HepG2 (cell line): ENCODE measurements at regions not wholly inside any gene's neighbourhood (a gene's known extent, or its start where the extent isn't known, plus 50 kb on each side); places are given as distances from the start of the nearest gene placed in this dataset.

ENCODE experiments used
- ATAC-seq: fragments of 200-7000 bp; cut with Tn5 transposase; 3 replicates; pipeline ENCODE4 v1.9.1; 2020; ENCODE audit warnings: mild to moderate bottlenecking, moderate library complexity
- BruUV-seq: library from RNA; stranded (reverse); fragments of 400-500 nt; replicated peaks from 2 replicates; lab custom pipeline; 2021; lab: Mats Ljungman, UMichigan
- CTCF ChIA-PET: fragments of 300-600 bp; formaldehyde crosslinking; extraction: SDS; loops from one replicate; lab custom pipeline; 2021; ENCODE audit warnings: low total read pairs, inconsistent platforms, low intra/inter-chr PET ratio; lab: Yijun Ruan, JAX
- POLR2A ChIA-PET: fragments of 350-600 bp; sonication (Branson Sonifier 250); formaldehyde crosslinking; loops from one replicate; lab custom pipeline; 2020; ENCODE audit warnings: antibody characterized with exemption, inconsistent platforms; lab: Yijun Ruan, JAX
- DNase-seq: peaks from one replicate; pipeline ENCODE4 v3.0.0-alpha.2; 2015; ENCODE audit warnings: low spot score
- FAIRE-seq: peaks from 3 replicates; lab custom pipeline; 2011; peaks lifted over from hg19 to GRCh38; lab: Jason Lieb, UNC
- H2AFZ ChIP-seq: one replicate; pipeline ENCODE4 v1.6.1; 2011; ENCODE audit warnings: low read length, inconsistent platforms
- H3K27ac ChIP-seq: fragments of 300-600 bp; 3 replicates; pipeline ENCODE4 v1.8.0; 2011; ENCODE audit warnings: mixed run types, mild to moderate bottlenecking, mixed read lengths, low read length, inconsistent platforms; ENCODE audit not compliant: insufficient read depth; ENCODE audit errors: extremely low read length
- H3K27me3 ChIP-seq, 2 experiments: fragments of 200-600 bp in 1 of 2; 2 replicates in 1 of 2; 3 replicates in 1 of 2; pipeline versions ENCODE4 v1.6.0 to v1.8.0; 2011; ENCODE audit warnings: low read length in 2 of 2, mild to moderate bottlenecking in 2 of 2, moderate library complexity in 2 of 2, inconsistent platforms in 1 of 2; ENCODE audit not compliant: insufficient read depth in 2 of 2, control insufficient read depth in 1 of 2
- H3K36me3 ChIP-seq, 2 experiments: fragments of 200-600 bp in 1 of 2; replicated peaks in 1 of 2; 2 replicates in 1 of 2; 3 replicates in 1 of 2; pipeline versions ENCODE4 v1.5.1 to v1.8.0; 2011; ENCODE audit warnings: low read length in 2 of 2, inconsistent platforms in 1 of 2; ENCODE audit not compliant: insufficient read depth in 2 of 2, control insufficient read depth in 1 of 2
- H3K4me1 ChIP-seq: 2 replicates; pipeline ENCODE4 v1.5.1; 2012; ENCODE audit warnings: low read length, inconsistent platforms; ENCODE audit not compliant: insufficient read depth
- H3K4me2 ChIP-seq: 2 replicates; pipeline ENCODE4 v1.6.0; 2011; ENCODE audit warnings: low read depth, low read length, inconsistent platforms
- H3K4me3 ChIP-seq, 3 experiments: fragments of 200-600 bp in 1 of 3; sonication (generic), shearing (Covaris generic) in 1 of 3; replicated peaks in 1 of 3; 2 replicates each; pipeline ENCODE4 v1.5.1; 2011 to 2016; ENCODE audit warnings: low read length in 3 of 3, inconsistent platforms in 2 of 3, low read depth in 2 of 3, mild to moderate bottlenecking in 2 of 3, control low read depth in 1 of 3, mixed read lengths in 1 of 3; ENCODE audit not compliant: insufficient read depth in 1 of 3
- H3K79me2 ChIP-seq: one replicate; pipeline ENCODE4 v1.6.1; 2011; ENCODE audit warnings: low read length, inconsistent platforms; ENCODE audit not compliant: insufficient read depth
- H3K9ac ChIP-seq: 2 replicates; pipeline ENCODE4 v1.6.0; 2011; ENCODE audit warnings: mild to moderate bottlenecking, low read depth, low read length, inconsistent platforms; ENCODE audit not compliant: insufficient read depth
- H3K9me3 ChIP-seq: 2 replicates; pipeline ENCODE4 v1.5.1; 2012; ENCODE audit warnings: mild to moderate bottlenecking, low read length
- H4K20me1 ChIP-seq: 2 replicates; pipeline ENCODE4 v1.6.0; 2011; ENCODE audit warnings: inconsistent platforms, mild to moderate bottlenecking, low read length, moderate library complexity; ENCODE audit not compliant: insufficient read depth
- CHCHD3 ChIP-seq: sonication (generic); formaldehyde crosslinking; IDR thresholded peaks from 2 replicates; pipeline ENCODE4 v1.8.0; 2022; ENCODE audit warnings: mild to moderate bottlenecking, missing genetic modification reagents, moderate library complexity
- MEIS1 ChIP-seq: sonication (generic); formaldehyde crosslinking; IDR thresholded peaks from 2 replicates; pipeline ENCODE4 v1.9.0; 2021; ENCODE audit warnings: mild to moderate bottlenecking, missing genetic modification reagents, moderate library complexity, borderline replicate concordance
- RBM22 ChIP-seq: fragments of 200-400 bp; formaldehyde crosslinking; optimal IDR thresholded peaks from 2 replicates; pipeline ENCODE3; 2017; ENCODE audit warnings: mild to moderate bottlenecking, low read length, moderate library complexity
- SKIL ChIP-seq: sonication (generic); formaldehyde crosslinking; IDR thresholded peaks from 2 replicates; pipeline ENCODE4 v1.8.0; 2022; ENCODE audit warnings: missing genetic modification reagents, mild to moderate bottlenecking, moderate library complexity, borderline replicate concordance
- ZNF331 ChIP-seq: sonication (generic); formaldehyde crosslinking; IDR thresholded peaks from 2 replicates; pipeline ENCODE4 v1.4.0; 2020; ENCODE audit warnings: missing genetic modification reagents
- ZNF484 ChIP-seq: sonication (generic); formaldehyde crosslinking; IDR thresholded peaks from 2 replicates; pipeline ENCODE4 v1.5.1; 2020; ENCODE audit warnings: mild to moderate bottlenecking, low read depth, missing genetic modification reagents, borderline replicate concordance
- ZNF501 ChIP-seq: sonication (generic); formaldehyde crosslinking; IDR thresholded peaks from 2 replicates; pipeline ENCODE4 v1.5.1; 2020; ENCODE audit warnings: mild to moderate bottlenecking, moderate library complexity, missing genetic modification reagents
- ZSCAN12 ChIP-seq: sonication (generic); formaldehyde crosslinking; IDR thresholded peaks from 2 replicates; pipeline ENCODE4 v1.9.0; 2021; ENCODE audit warnings: mild to moderate bottlenecking, missing genetic modification reagents
- WGBS: methylation state at CpG from one replicate; pipeline ENCODE4 v1.1.6; 2017; ENCODE audit warnings: low lambda C conversion rate; 5-methylcytosine and 5-hydroxymethylcytosine counted together
- in situ Hi-C: cut with HindIII; loops from 2 replicates; pipeline ENCODE4 v1.10.0; 2017; ENCODE audit warnings: low pct_unique_long_range_greater_than_20kb; ENCODE audit not compliant: extremely low pct_ligation_motif_present
- intact Hi-C: fragments of 100-400 bp; cut with micrococcal nuclease; formaldehyde crosslinking; loops from one replicate; pipeline ENCODE4 v1.10.0; 2022; ENCODE audit not compliant: unreplicated experiment

GRCh38 chr4:189374176-189374575 lies 566.5 kb upstream of the FRG1 start (continued):
- TF ChIP-seq ZSCAN12 (CRISPR knock-in tag): no peak

- no peak overlapping the region for H2AFZ ChIP-seq
- in situ Hi-C loops: no loop called here
- no peaks in the 10 kb centered on the region for H3K4me1 ChIP-seq
- ChIA-PET POLR2A (no interaction called here), CTCF (no interaction called here)
- ATAC-seq (no peak), DNase-seq (no peak), FAIRE-seq (no peak)
- no peak overlapping the region for H3K9ac ChIP-seq
- no peaks in the 10 kb centered on the region for H3K9me3 ChIP-seq
- H4K20me1 ChIP-seq: no peaks in the 10 kb centered on the region
- no peaks in the 10 kb centered on the region; a peak in 1 of 5 replicates for H3K27me3 ChIP-seq
- no peak overlapping the region for H3K4me2 ChIP-seq
- H3K36me3 ChIP-seq: no peaks in the 10 kb centered on the region
- H3K4me3 ChIP-seq: no peak overlapping the region
- whole genome bisulfite sequencing: 75% methylated on average over 1 of the region's 2 CpGs
- H3K27ac ChIP-seq: no peak overlapping the region
- H3K79me2 ChIP-seq: no peaks in the 10 kb centered on the region
- BruUV-seq: no TSS peak
- intact Hi-C loops: no loop called here
- no peak for TF ChIP-seq CHCHD3 (CRISPR knock-in tag)
- no peak for TF ChIP-seq ZNF501 (CRISPR knock-in tag)
- no peak for TF ChIP-seq ZNF484
- no peak for TF ChIP-seq MEIS1 (CRISPR knock-in tag)
- no peak for TF ChIP-seq RBM22
- no peak for TF ChIP-seq SKIL (CRISPR knock-in tag)
- TF ChIP-seq ZNF331: peak; percentile 94
Measured at GRCh38 chr4:189376901-189377300, 563.8 kb upstream of the FRG1 start.
